Lower leg skin (tissue), 3 donors: ENCODE measurements at regions not wholly inside any gene's neighbourhood (a gene's known extent, or its start where the extent isn't known, plus 50 kb on each side); places are given as distances from the start of the nearest gene placed in this dataset.

ENCODE experiments used
- POLR2A ChIP-seq, 2 donors: fragments of 450-650 bp; IDR thresholded peaks; one replicate each; pipeline ENCODE4 v1.6.1; 2016 to 2017; ENCODE audit warnings: antibody characterized with exemption in 2 of 2, mild to moderate bottlenecking in 1 of 2, moderate library complexity in 1 of 2
- TF ChIP-seq, protein P1 (sequence below), 3 donors: fragments of 450-650 bp; IDR thresholded peaks; one replicate each; pipeline ENCODE4 v1.5.1; 2016; ENCODE audit warnings: antibody characterized with exemption in 3 of 3, mild to moderate bottlenecking in 3 of 3, moderate library complexity in 2 of 3

DNA sequence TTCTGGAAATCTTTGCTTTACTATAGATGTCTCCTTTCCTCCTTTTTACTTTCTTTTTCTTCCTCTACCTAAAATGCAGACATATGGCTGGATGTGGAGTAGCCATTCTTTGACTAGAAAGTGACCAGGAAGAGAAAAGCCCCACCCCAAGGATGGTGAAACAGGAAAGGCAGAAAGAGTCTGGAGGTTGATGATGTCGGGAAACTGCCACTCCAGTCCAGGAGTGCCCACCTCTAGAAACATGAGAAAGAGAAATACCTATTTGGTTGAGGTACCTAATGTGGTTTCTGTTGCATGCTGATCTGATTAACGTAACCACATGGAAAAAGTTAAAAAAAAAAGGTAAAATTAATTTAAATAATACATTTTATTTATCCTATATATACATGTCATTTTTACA, 55.2 kb upstream of the SSR3 start:
- TF ChIP-seq, protein P1, sequence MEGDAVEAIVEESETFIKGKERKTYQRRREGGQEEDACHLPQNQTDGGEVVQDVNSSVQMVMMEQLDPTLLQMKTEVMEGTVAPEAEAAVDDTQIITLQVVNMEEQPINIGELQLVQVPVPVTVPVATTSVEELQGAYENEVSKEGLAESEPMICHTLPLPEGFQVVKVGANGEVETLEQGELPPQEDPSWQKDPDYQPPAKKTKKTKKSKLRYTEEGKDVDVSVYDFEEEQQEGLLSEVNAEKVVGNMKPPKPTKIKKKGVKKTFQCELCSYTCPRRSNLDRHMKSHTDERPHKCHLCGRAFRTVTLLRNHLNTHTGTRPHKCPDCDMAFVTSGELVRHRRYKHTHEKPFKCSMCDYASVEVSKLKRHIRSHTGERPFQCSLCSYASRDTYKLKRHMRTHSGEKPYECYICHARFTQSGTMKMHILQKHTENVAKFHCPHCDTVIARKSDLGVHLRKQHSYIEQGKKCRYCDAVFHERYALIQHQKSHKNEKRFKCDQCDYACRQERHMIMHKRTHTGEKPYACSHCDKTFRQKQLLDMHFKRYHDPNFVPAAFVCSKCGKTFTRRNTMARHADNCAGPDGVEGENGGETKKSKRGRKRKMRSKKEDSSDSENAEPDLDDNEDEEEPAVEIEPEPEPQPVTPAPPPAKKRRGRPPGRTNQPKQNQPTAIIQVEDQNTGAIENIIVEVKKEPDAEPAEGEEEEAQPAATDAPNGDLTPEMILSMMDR (IDR thresholded peaks at IDR 0.05): no peak
- TF ChIP-seq POLR2A (IDR thresholded peaks at IDR 0.05): no peak
